Effector CD8-positive, alpha-beta T cell (primary cell): ENCODE measurements at regions not wholly inside any gene's neighbourhood (a gene's known extent, or its start where the extent isn't known, plus 50 kb on each side); places are given as distances from the start of the nearest gene placed in this dataset.

Experiments
- DNase-seq: peaks from one replicate; lab custom pipeline; 2025; lab: John Stamatoyannopoulos, UW

GRCh38 chr1:172801771-172802322 is 142.9 kb downstream of the FASLG start:
- DNase-seq, result no peak

GRCh38 chr1:172809750-172810149 is 150.8 kb downstream of the FASLG start:
- no peak for DNase-seq

DNA sequence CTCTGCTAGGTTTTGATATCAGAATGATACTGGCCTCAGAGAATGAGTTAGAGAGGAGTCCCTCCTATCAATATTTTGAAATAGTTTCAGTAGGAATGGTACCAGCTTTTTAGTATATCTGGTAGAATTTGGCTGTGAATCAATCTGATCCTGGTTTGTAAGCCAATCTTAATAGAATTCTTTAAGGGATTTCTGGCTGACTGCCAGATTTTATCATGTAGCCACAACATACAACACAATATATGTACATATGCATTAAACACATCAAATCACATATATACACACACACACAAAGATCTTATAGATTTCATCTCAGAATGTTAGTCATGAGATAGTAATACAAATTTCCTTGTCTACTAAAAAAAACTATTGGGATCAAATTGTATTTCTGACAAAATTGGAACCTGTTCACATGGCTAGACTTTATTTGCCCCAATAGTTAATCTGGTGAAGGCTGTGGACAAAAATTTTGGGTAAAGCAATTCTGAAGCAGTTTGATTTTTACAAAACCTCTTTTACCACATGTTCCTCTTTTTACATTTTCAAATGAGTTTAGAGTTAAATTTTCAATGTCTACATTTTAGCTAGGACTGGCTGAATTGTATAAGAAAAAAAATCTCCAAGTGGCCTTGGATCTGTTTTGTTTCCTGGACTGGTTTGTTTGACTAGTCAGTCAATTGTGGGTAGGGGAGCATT is 151.7 kb downstream of the FASLG start:
- no peak for DNase-seq

DNA sequence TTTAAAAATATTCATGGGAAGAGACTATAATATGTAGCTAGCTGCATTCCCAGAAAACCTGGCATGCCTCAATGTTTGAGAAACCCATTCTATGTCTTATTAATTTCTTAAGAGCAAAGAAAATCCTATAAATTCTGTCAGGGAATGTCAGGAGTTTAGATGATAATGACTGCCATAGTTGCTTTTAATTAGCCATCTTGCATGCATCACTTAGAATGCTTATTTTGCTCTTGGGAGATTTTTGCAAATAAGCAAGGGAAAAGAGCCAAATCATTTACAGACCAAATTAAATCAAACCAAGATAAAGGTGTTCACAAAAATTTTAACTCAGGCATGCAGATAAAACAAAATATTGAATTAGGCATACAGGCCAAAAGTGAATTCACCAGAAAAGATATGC is 152.8 kb downstream of the FASLG start:
- no peak for DNase-seq

DNA sequence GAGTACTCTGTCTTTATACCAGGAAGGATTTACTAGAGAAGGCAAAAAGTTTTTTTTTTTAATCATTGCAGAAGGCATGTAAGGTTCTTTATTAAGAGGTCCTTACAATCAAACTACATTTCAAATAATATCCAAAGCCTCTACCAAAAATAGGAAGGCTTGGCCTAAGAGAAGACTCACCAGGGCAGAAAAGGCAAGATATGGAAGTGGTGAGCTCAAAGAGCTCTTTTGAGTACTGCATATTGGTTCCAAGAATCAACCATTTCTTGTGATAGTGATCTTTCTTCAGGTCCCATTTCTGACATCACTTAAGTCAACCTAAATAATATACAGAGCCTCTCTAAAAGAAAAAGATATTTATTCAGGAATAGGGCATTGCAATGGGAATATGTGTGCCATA is 153.2 kb downstream of the FASLG start:
- no peak for DNase-seq

- DNase-seq, result no peak
These were observed 154.4 kb downstream of the FASLG start for GRCh38 chr1:172813330-172813729.

DNA sequence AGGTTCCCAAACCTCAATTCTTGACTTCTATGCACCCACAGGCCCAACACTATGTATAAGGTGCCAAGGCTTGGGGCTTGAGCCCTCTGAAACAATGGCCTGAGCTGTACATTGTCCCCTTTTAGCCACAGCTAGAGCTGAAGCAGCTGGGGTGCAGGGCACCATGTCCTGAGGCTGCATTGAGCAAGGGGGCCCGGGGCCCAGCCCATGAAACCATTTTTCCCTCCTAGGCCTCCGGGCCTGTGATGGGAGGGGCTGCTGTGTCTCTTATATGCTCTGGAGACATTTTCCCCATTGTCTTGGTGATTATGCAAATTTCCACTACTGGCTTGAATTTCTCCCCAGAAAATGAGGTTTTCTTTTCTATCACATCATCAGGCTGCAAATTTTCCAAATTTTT is 155.5 kb downstream of the FASLG start:
- DNase-seq, result no peak

DNA sequence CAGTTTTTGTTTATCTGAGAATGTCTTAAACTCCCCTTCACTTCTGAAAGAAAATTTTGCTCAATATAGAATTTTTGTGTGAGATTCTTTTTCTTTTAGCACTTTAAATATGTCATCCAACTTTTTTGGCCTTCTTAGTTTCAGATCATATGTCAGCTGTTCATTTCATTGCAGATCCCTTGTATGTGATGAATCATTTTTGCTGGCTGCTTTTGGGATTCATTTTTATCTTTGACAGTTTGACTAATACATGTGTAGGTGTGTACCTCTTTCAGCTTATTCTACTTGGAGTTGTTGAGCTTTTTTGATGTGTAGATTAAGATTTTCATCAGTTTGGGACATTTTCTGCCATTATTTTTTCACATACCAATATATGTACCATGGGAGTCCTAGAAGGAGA is 156.8 kb downstream of the FASLG start:
- no peak for DNase-seq

DNA sequence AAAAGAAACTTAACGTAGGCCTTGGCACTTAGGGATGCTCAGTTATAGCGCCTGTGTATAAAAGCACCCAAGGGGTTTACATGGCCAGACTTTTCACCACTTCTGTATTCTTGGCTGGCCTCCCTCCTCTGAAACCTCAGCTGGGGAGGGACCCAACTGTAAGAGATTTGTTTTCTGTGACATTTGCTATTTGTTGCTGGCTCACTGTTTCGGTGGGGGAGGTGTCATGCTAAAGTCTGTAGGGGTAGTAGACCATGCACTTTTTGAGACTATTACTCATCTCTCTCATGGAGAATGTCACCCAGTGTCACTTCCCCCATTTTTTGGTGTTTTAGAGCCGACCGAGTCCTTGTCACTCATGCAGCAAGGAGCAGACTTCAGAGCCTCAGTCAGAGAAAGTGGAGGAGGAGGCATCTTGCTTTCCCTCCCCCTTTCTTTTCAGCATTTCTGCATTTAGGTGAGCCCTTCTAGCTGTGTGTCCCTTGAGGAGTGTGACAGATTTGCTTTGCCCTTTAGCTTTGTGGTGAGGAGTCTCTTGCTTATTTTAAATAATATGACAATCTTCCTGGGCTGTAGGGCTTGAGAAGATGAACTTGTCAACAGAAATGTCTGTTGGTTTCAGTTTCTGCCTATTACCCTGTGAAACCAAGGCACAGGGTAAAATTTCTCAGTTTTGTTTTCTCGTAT is 160.1 kb downstream of the FASLG start:
- DNase-seq, result no peak

DNA sequence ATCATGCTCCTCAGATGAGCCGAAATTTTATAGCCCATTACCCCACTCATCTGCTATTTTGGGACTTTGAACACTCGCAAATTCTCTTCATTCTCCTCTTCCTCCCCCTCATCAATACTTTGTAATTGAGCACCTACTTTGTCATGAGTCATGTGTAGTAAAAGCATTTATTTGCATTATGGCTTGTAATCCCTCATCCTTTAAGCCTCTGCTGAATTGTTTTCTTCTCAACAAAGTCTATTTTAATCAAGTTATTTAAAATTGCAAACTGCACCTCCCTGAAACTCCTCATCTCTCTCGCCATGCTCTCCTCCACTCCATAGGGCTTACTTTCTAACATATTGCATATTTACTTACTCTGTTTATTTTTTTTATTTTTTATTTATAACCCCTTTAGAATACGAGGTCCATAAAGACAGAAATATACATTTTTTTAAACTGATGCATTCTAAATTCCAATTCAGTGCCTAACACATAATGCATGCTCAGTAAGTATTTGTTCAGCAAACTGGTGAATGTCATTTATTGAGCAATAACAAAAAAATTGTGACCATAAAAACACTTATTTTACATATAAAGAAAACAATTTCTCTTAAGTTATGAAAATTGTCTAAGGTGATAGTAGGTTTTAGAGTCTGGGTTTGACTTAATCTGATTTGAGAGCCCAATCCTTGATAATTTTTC is 161.7 kb downstream of the FASLG start:
- DNase-seq, result no peak

GRCh38 chr1:172821609-172822274 is 162.8 kb downstream of the FASLG start:
- no peak for DNase-seq

DNA sequence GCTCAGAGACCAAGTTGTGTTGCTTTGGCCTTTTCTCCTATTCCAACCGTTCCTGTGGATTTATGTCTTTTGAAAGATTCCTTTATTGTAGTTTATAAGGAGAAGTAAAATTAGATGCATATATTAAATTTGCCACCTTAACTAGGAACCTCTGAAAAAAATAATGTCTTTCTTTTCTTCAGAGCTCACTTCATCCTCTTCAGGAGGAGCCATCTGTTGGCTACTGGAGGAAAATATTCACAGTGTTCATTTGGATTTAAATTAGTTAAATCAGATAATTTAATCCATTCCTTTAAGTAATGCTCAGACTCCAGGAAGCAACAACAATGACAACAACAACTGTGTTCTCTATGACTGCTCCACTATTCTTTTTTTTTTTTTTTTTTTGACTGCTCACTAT is 164.0 kb downstream of the FASLG start:
- DNase-seq, result no peak

DNA sequence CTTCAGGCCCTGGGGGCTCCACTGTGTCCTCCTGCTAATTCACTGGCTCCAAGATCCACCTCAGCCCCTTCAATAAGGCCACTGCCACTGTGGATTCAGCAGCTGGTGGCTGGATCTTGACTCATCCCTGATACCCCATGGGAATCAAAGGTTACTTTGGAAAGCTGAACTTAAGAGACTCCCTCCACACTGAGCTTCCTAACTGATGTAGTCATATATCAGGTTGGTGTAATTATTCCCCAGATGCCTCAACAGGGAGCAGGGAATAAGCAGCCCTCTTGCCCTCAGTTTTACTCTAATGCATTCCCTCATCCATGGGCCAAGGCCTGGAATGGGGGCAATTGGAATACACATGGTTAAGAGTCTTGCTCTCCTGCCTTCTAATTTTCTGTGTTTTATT is 164.6 kb downstream of the FASLG start:
- DNase-seq, result no peak

- DNase-seq, result no peak
These were observed 165.3 kb downstream of the FASLG start for GRCh38 chr1:172824209-172824608.

DNA sequence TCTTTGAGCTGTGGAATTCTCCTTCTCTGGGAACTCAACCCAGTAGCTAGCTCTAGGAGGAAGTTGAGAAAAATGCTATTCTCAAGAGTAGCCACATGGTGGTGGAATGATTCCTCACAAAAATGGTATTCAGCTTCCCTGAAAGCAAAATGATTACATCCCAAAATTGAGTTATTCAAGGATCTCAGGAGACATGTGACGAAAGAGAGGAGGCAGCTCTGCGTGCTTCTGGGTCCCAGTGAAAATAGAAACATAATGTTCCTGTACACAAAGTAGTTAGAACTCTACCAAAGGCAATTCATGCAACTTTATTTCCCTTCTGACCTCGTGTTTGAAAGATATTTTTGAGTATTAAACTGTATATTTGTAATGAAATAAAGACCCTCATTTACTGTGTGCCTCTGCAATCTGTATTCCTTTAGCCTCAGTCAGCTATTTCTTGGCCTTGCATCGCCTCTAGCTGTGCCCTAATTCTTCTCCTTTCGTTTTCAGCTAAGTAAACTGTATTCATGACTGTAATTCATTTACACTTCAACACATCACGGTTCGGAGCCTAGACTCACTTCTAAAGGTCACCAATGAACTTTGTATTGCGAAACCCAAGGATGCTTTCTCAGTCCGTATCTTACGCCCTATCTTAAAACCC is 167.3 kb downstream of the FASLG start:
- DNase-seq, result no peak

DNA sequence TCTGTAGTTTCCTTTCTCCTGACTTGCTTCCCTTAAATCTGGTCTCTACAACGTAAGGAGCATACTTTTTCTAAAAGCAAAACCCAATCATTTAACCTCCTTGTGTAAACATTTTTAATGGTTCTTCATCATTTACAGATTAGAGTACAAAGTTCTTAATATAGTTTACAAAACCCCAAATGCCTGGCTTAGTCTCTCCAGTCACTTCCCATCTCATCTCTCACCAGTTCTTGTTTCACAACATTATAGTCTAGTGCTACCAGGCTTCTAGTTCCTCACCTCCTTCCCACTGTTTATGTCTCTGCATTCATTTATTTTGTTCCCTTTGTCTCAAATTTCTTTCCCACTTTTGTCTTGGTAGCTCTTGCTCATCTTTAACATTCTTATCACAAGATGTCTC is 168.4 kb downstream of the FASLG start:
- DNase-seq, result no peak

DNA sequence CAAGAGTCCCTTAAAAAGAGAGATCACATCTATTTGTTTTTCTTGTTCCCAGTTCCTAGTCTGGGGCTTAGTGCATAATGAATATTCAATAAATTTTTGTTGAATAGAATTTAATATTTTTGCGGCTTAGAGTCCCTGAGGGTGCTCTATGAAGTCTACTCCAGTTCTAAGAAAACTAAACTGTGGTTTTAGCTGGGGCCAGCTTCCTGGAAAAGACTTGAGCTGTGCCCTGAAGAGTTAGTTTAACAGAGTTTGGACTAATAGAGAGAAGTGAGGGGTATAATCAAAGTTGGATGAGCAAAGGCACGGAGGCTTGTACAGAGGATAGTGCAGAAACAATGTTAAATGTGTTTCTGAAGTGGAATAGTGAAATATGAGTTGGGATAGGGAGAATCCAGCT is 168.9 kb downstream of the FASLG start:
- no peak for DNase-seq

GRCh38 chr1:172832006-172832725 is 173.3 kb downstream of the FASLG start:
- DNase-seq, result no peak

DNA sequence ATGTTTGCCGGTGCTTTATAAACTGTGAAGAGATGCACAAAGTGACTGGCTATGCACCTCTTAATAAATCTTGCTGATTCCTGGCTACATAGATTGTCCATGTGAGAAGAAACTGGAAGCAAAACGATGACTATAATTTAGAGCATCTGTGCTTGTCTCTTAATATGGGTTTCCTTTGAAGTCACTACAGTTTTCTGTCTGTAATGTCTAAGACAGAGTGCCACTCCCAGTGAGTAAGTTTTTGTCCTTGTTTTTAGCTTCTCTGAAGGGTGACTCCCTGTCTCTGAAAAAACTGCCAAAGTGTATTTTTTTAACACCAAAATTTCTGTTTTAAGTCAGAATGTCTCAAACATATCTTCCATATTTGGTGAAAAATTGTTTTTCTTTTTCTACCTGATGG is 175.1 kb downstream of the FASLG start:
- no peak for DNase-seq

DNA sequence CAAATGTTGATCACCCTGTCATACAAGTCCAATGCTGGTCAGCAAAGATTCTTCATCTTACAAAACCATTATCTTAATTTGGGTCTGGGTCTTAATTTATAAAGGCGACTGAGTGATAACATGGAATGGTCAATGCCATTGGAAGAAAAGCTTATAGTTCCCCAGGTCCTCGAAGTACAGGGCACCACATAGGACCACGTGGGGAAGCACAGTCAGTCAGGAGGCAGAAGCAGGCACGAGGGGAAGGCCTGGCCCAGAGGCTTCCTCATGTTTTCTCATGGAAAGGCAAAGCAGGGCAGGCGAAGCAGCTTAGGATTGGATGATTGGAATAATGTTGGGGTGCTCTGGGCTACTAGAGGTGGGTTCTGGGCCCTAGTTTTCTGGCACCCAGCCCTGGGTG is 175.7 kb downstream of the FASLG start:
- DNase-seq, result no peak

GRCh38 chr1:172835834-172836233 is 176.9 kb downstream of the FASLG start:
- DNase-seq, result no peak
